Endothelial cell of umbilical vein (primary cell): ENCODE measurements at regions not wholly inside any gene's neighbourhood (a gene's known extent, or its start where the extent isn't known, plus 50 kb on each side); places are given as distances from the start of the nearest gene placed in this dataset.

Source experiments
- BruUV-seq: library from RNA; stranded (reverse); fragments of 400-500 nt; replicated peaks from 2 replicates; lab custom pipeline; 2021; lab: Mats Ljungman, UMichigan
- CTCF ChIA-PET: fragments of 300-600, 350-600 bp; sonication (Branson Sonifier 250); formaldehyde crosslinking; loops from one replicate; lab custom pipeline; 2021; ENCODE audit warnings: antibody characterized with exemption, inconsistent platforms; lab: Charles Lee
- POLR2A ChIA-PET: fragments of 300-600, 350-600 bp; sonication (Branson Sonifier 250); formaldehyde crosslinking; loops from one replicate; lab custom pipeline; 2021; ENCODE audit warnings: antibody characterized with exemption, inconsistent platforms; lab: Charles Lee
- DNase-seq: peaks from one replicate; pipeline ENCODE4 v3.0.0-alpha.2; 2011; ENCODE audit warnings: low read depth, low spot score
- FAIRE-seq: peaks from 2 replicates; lab custom pipeline; 2011; peaks lifted over from hg19 to GRCh38; lab: Jason Lieb, UNC
- H2AFZ ChIP-seq: 2 replicates; pipeline ENCODE4 v1.6.0; 2012; ENCODE audit warnings: low read depth, low read length, control low read depth, inconsistent platforms
- H3K27ac ChIP-seq: 2 replicates; pipeline ENCODE4 v1.5.1; 2011; ENCODE audit warnings: low read depth, mild to moderate bottlenecking, control low read depth, low read length, moderate library complexity; ENCODE audit not compliant: insufficient read depth
- H3K27me3 ChIP-seq, 2 experiments: 2 replicates each; pipeline versions ENCODE4 v1.6.0 to v1.6.1; 2011; ENCODE audit warnings: low read length in 2 of 2, mixed read lengths in 1 of 2; ENCODE audit not compliant: control insufficient read depth in 2 of 2, insufficient read depth in 2 of 2
- H3K36me3 ChIP-seq, 2 experiments: 2 replicates in 1 of 2; 3 replicates in 1 of 2; pipeline ENCODE4 v1.5.1; 2011; ENCODE audit warnings: low read length in 2 of 2, mild to moderate bottlenecking in 1 of 2, moderate library complexity in 1 of 2; ENCODE audit not compliant: control insufficient read depth in 2 of 2, insufficient read depth in 2 of 2; ENCODE audit errors: extremely low read depth in 1 of 2
- H3K4me1 ChIP-seq: 3 replicates; pipeline ENCODE4 v1.5.1; 2011; ENCODE audit warnings: mild to moderate bottlenecking, low read length; ENCODE audit not compliant: control insufficient read depth, insufficient read depth; ENCODE audit errors: extremely low read depth
- H3K4me2 ChIP-seq: 2 replicates; pipeline ENCODE4 v1.6.1; 2011; ENCODE audit warnings: low read length, control low read depth, mixed read lengths; ENCODE audit not compliant: insufficient read depth
- H3K4me3 ChIP-seq, 3 experiments: fragments of 200-600 bp in 1 of 3; sonication (generic), shearing (Covaris generic) in 1 of 3; replicated peaks in 1 of 3; 2 replicates each; pipeline ENCODE4 v1.5.1; 2011 to 2016; ENCODE audit warnings: control low read depth in 3 of 3, low read length in 3 of 3, mild to moderate bottlenecking in 2 of 3, inconsistent platforms in 1 of 3, low read depth in 1 of 3, moderate library complexity in 1 of 3; ENCODE audit not compliant: insufficient read depth in 1 of 3
- H3K79me2 ChIP-seq: 2 replicates; pipeline ENCODE4 v1.6.0; 2012; ENCODE audit warnings: low read length, inconsistent platforms; ENCODE audit not compliant: control insufficient read depth, insufficient read depth
- H3K9ac ChIP-seq: replicated peaks from 2 replicates; pipeline ENCODE3; 2011; ENCODE audit warnings: low read length, control low read depth; ENCODE audit not compliant: insufficient read depth; ENCODE audit errors: extremely low read depth
- H3K9me1 ChIP-seq: replicated peaks from 3 replicates; pipeline ENCODE4 v1.6.0; 2011; ENCODE audit warnings: mild to moderate bottlenecking, low read length; ENCODE audit not compliant: control insufficient read depth, insufficient read depth; ENCODE audit errors: extremely low read depth
- H3K9me3 ChIP-seq: replicated peaks from 2 replicates; pipeline ENCODE4 v1.5.1; 2012; ENCODE audit warnings: low read length, inconsistent platforms; ENCODE audit not compliant: control insufficient read depth, insufficient read depth
- H4K20me1 ChIP-seq: replicated peaks from 2 replicates; pipeline ENCODE3; 2011; ENCODE audit warnings: mild to moderate bottlenecking, low read length; ENCODE audit not compliant: control insufficient read depth, insufficient read depth; ENCODE audit errors: extremely low read depth
- CTCF ChIP-seq, 2 donors: IDR thresholded peaks; 1 replicate in 1 of 2; 2 replicates in 1 of 2; pipeline ENCODE4 v1.5.1; 2011; ENCODE audit warnings: low read length in 2 of 2, mild to moderate bottlenecking in 2 of 2, moderate library complexity in 2 of 2, control low read depth in 1 of 2, inconsistent platforms in 1 of 2, low read depth in 1 of 2; ENCODE audit not compliant: insufficient read depth in 1 of 2; ENCODE audit errors: extremely low read depth in 1 of 2
- EZH2 ChIP-seq: IDR thresholded peaks from 2 replicates; pipeline ENCODE4 v1.6.1; 2012; ENCODE audit warnings: borderline replicate concordance, low read depth, mild to moderate bottlenecking, moderate library complexity, low read length, inconsistent platforms; ENCODE audit not compliant: severe bottlenecking
- FOS ChIP-seq: IDR thresholded peaks from 2 replicates; pipeline ENCODE4 v1.6.1; 2011; ENCODE audit warnings: mild to moderate bottlenecking, low read length, moderate library complexity, borderline replicate concordance; ENCODE audit not compliant: insufficient read depth
- GATA2 ChIP-seq: IDR thresholded peaks from 2 replicates; pipeline ENCODE4 v1.7.0; 2011; ENCODE audit warnings: low read depth, mild to moderate bottlenecking, moderate library complexity, mixed read lengths, low read length; ENCODE audit not compliant: insufficient read length, insufficient read depth
- JUN ChIP-seq: IDR thresholded peaks from 2 replicates; pipeline ENCODE4 v1.6.1; 2011; ENCODE audit warnings: borderline replicate concordance, low read depth; ENCODE audit not compliant: insufficient read length, insufficient read depth
- MAX ChIP-seq: IDR thresholded peaks from 2 replicates; pipeline ENCODE4 v1.6.1; 2011; ENCODE audit not compliant: insufficient read depth, insufficient read length
- MYC ChIP-seq: IDR thresholded peaks from one replicate; pipeline ENCODE4 v1.6.1; 2011; ENCODE audit warnings: mild to moderate bottlenecking, low read depth, low read length
- POLR2A ChIP-seq: IDR thresholded peaks from 2 replicates; pipeline ENCODE4 v1.6.1; 2012; ENCODE audit warnings: low read depth, mild to moderate bottlenecking, control low read depth, low read length
- POLR2AphosphoS5 ChIP-seq: IDR thresholded peaks from 2 replicates; pipeline ENCODE4 v1.6.1; 2012; ENCODE audit warnings: low read depth, mild to moderate bottlenecking, control low read depth, low read length, moderate library complexity; ENCODE audit not compliant: insufficient read depth
- dilution Hi-C: fragments of 300-500 bp; cut with MboI; formaldehyde crosslinking; loops from one replicate; pipeline ENCODE4 v1.15.0; 2019; ENCODE audit warnings: low sequenced_read_pairs; ENCODE audit not compliant: extremely low pct_ligation_motif_present
- intact Hi-C: fragments of 100-400 bp; cut with micrococcal nuclease; formaldehyde crosslinking; loops from one replicate; pipeline ENCODE4 v1.10.0; 2022

DNA sequence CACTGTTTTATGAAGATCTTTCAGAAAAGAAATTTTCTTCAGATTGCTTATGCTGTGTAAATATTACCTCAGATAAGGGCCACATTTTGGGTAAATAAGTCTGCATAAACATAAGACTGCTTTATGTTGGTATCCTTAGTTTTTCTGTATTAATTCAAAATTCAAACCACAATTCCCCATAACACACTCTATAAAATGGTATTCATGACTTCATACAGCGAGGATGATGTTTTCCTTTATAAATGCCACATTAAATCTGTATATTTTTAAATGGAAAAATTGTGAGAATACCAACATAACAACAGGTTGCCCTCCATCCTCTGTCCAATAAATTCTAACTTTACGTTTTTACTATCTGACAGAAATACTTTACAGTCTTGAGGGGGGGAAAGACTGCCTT is 248.7 kb upstream of the CXADR start:
- H3K36me3 ChIP-seq = no peaks in the 10 kb centered on the region
- H4K20me1 ChIP-seq = no peaks in the 10 kb centered on the region
- intact Hi-C loops (no loop called here), dilution Hi-C loops (no loop called here)
- BruUV-seq = no TSS peak
- H3K4me2 ChIP-seq = no peak overlapping the region
- CTCF ChIA-PET = no interaction called here
- POLR2A ChIA-PET = no interaction called here
- H3K27ac ChIP-seq = no peak overlapping the region
- no peak for DNase-seq
- no peaks in the 10 kb centered on the region for H3K27me3 ChIP-seq
- no peak overlapping the region for H3K4me3 ChIP-seq
- H3K9me3 ChIP-seq = no peaks in the 10 kb centered on the region
- H3K4me1 ChIP-seq = no peaks in the 10 kb centered on the region
- H2AFZ ChIP-seq = no peak overlapping the region
- no peak for FAIRE-seq
- no peaks in the 10 kb centered on the region for H3K9me1 ChIP-seq
- TF ChIP-seq POLR2A (no peak), FOS (no peak), JUN (no peak), CTCF (IDR thresholded peaks at IDR 0.05; ENCODE audit: extremely low read depth in 1 of 2, insufficient read depth in 1 of 2, low read depth in 1 of 2, low read length in 2 of 2) (no peak), GATA2 (no peak), POLR2AphosphoS5 (no peak), MYC (no peak), MAX (no peak), EZH2 (no peak)
- no peak overlapping the region for H3K9ac ChIP-seq
- H3K79me2 ChIP-seq = no peaks in the 10 kb centered on the region
